Mesenchymal stem cell (in vitro differentiated cells and primary cell): ENCODE measurements at regions not wholly inside any gene's neighbourhood (a gene's known extent, or its start where the extent isn't known, plus 50 kb on each side); places are given as distances from the start of the nearest gene placed in this dataset.

ENCODE experiments used
- DNase-seq: peaks from one replicate; pipeline ENCODE4 v3.0.0-alpha.2; 2013
- H2AFZ ChIP-seq: one replicate; pipeline ENCODE4 v1.6.1; 2013; ENCODE audit warnings: low read depth, mild to moderate bottlenecking, control low read depth, inconsistent platforms, low read length, moderate library complexity
- H2AK5ac ChIP-seq: 2 replicates; pipeline ENCODE4 v1.6.1; 2013; ENCODE audit warnings: low read length, moderate library complexity, mild to moderate bottlenecking, inconsistent platforms; ENCODE audit not compliant: severe bottlenecking
- H2BK120ac ChIP-seq: one replicate; pipeline ENCODE4 v1.6.1; 2013; ENCODE audit warnings: low read depth, mild to moderate bottlenecking, inconsistent platforms, low read length, moderate library complexity
- H2BK12ac ChIP-seq, 2 experiments: one replicate each; pipeline ENCODE4 v1.6.1; 2013; ENCODE audit warnings: inconsistent platforms in 2 of 2, low read length in 2 of 2, mild to moderate bottlenecking in 2 of 2, moderate library complexity in 2 of 2, control low read depth in 1 of 2
- H2BK15ac ChIP-seq: one replicate; pipeline ENCODE4 v1.6.1; 2013; ENCODE audit warnings: mild to moderate bottlenecking, low read depth, inconsistent platforms; ENCODE audit not compliant: poor library complexity, severe bottlenecking
- H2BK5ac ChIP-seq: 2 replicates; pipeline ENCODE4 v1.6.1; 2013; ENCODE audit warnings: low read depth, mild to moderate bottlenecking, low read length, control low read depth, inconsistent platforms; ENCODE audit not compliant: poor library complexity, severe bottlenecking
- H3K14ac ChIP-seq, 2 experiments: one replicate each; pipeline ENCODE4 v1.6.1; 2013; ENCODE audit warnings: inconsistent platforms in 2 of 2, low read length in 2 of 2, control low read depth in 1 of 2, mild to moderate bottlenecking in 1 of 2, moderate library complexity in 1 of 2
- H3K18ac ChIP-seq, 2 experiments: one replicate each; pipeline ENCODE4 v1.6.1; 2013; ENCODE audit warnings: inconsistent platforms in 2 of 2, low read length in 2 of 2, control low read depth in 1 of 2, low read depth in 1 of 2, mild to moderate bottlenecking in 1 of 2
- H3K23ac ChIP-seq, 2 experiments: one replicate each; pipeline ENCODE4 v1.6.1; 2013; ENCODE audit warnings: inconsistent platforms in 2 of 2, low read length in 2 of 2, mild to moderate bottlenecking in 2 of 2, moderate library complexity in 2 of 2, control low read depth in 1 of 2
- H3K27ac ChIP-seq: 2 replicates; pipeline ENCODE4 v1.5.1; 2013; ENCODE audit warnings: mild to moderate bottlenecking, moderate library complexity, low read length, control low read depth, inconsistent platforms; ENCODE audit not compliant: poor library complexity, severe bottlenecking
- H3K27me3 ChIP-seq, 2 experiments: 2 replicates each; pipeline versions ENCODE4 v1.6.1 to v1.7.0; 2013; ENCODE audit warnings: low read length in 2 of 2, mild to moderate bottlenecking in 2 of 2, moderate library complexity in 2 of 2, control low read depth in 1 of 2, inconsistent platforms in 1 of 2; ENCODE audit not compliant: control insufficient read depth in 1 of 2, insufficient read depth in 1 of 2
- H3K36me3 ChIP-seq, 2 experiments: 2 replicates each; pipeline versions ENCODE4 v1.6.1 to v1.7.0; 2013; ENCODE audit warnings: low read length in 2 of 2, control low read depth in 1 of 2, inconsistent platforms in 1 of 2, low read depth in 1 of 2, mild to moderate bottlenecking in 1 of 2; ENCODE audit not compliant: insufficient read depth in 2 of 2, control insufficient read depth in 1 of 2
- H3K4ac ChIP-seq, 2 experiments: one replicate each; pipeline ENCODE4 v1.6.1; 2013; ENCODE audit warnings: inconsistent platforms in 2 of 2, low read length in 2 of 2, mild to moderate bottlenecking in 2 of 2, moderate library complexity in 2 of 2, control low read depth in 1 of 2, low read depth in 1 of 2
- H3K4me1 ChIP-seq: 2 replicates; pipeline ENCODE4 v1.6.1; 2013; ENCODE audit warnings: low read depth, low read length, control low read depth; ENCODE audit not compliant: control insufficient read depth, insufficient read depth
- H3K4me2 ChIP-seq: 2 replicates; pipeline ENCODE4 v1.6.1; 2013; ENCODE audit warnings: low read length, mild to moderate bottlenecking, inconsistent platforms; ENCODE audit not compliant: poor library complexity, severe bottlenecking
- H3K4me3 ChIP-seq, 2 experiments: 2 replicates each; pipeline versions ENCODE4 v1.5.1 to v1.7.0; 2013; ENCODE audit warnings: low read length in 2 of 2, mild to moderate bottlenecking in 2 of 2, control low read depth in 1 of 2, low read depth in 1 of 2; ENCODE audit not compliant: insufficient read depth in 1 of 2
- H3K79me1 ChIP-seq: replicated peaks from 2 replicates; pipeline ENCODE4 v1.6.1; 2013; ENCODE audit warnings: mild to moderate bottlenecking, control low read depth, low read length, inconsistent platforms; ENCODE audit not compliant: poor library complexity, severe bottlenecking
- H3K9ac ChIP-seq: 2 replicates; pipeline ENCODE4 v1.7.0; 2013; ENCODE audit warnings: mild to moderate bottlenecking, low read length, moderate library complexity
- H3K9me3 ChIP-seq: 2 replicates; pipeline ENCODE4 v1.7.0; 2013; ENCODE audit warnings: mild to moderate bottlenecking, low read length; ENCODE audit not compliant: control insufficient read depth
- H4K8ac ChIP-seq: one replicate; pipeline ENCODE4 v1.6.1; 2013; ENCODE audit warnings: inconsistent platforms, mild to moderate bottlenecking, low read length, moderate library complexity
- H4K91ac ChIP-seq: one replicate; pipeline ENCODE4 v1.6.1; 2013; ENCODE audit warnings: mild to moderate bottlenecking, low read length, inconsistent platforms
- WGBS: methylation state at CpG from one replicate; pipeline ENCODE4 v1.1.7; 2013; ENCODE audit warnings: mixed read lengths; 5-methylcytosine and 5-hydroxymethylcytosine counted together

DNA sequence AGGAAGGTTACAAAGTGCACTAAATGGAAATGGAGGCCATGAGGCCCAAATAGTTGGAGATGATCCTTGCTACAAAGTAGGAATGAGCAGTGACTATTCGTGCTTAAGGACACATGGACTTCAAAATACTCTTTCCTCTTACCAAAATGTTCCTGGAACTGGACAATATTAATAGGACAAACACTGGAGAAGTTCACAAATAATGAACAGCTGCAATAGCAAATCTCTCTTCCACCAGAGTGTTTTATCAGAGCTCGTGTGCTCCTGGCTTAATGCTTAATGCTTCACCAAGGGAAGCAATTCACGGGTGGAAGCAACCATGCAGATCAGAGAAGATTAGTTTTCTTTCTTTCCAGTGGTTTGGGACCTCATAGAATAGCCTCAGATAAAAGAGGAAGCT lies 435.4 kb downstream of the BCKDHB start:
- H3K4ac ChIP-seq, result no peak overlapping the region
- H3K27ac ChIP-seq, result peak overlapping the region; percentile 17
- no peak overlapping the region for H2BK5ac ChIP-seq
- no peak overlapping the region for H4K8ac ChIP-seq
- H3K9ac ChIP-seq, result no peak overlapping the region
- H3K79me1 ChIP-seq, result no peaks in the 10 kb centered on the region
- H2BK15ac ChIP-seq, result no peak overlapping the region
- H3K23ac ChIP-seq, result no peak overlapping the region
- no peak overlapping the region for H2AFZ ChIP-seq
- H3K18ac ChIP-seq, result peak overlapping the region in 1 of 2 experiments; percentile 30
- H4K91ac ChIP-seq, result no peak overlapping the region
- H2BK120ac ChIP-seq, result no peak overlapping the region
- WGBS, result 84% methylated on average over 3 of the region's 3 CpGs
- H3K36me3 ChIP-seq, result no peaks in the 10 kb centered on the region
- no peak overlapping the region for H3K4me3 ChIP-seq
- H3K4me1 ChIP-seq, result peaks cover 3% of the 10 kb centered on the region
- H3K9me3 ChIP-seq, result no peaks in the 10 kb centered on the region
- H3K27me3 ChIP-seq, result no peaks in the 10 kb centered on the region
- H3K14ac ChIP-seq, result no peak overlapping the region
- H2AK5ac ChIP-seq, result no peak overlapping the region
- DNase-seq, result no peak
- H2BK12ac ChIP-seq, result no peak overlapping the region
- no peak overlapping the region for H3K4me2 ChIP-seq

DNA sequence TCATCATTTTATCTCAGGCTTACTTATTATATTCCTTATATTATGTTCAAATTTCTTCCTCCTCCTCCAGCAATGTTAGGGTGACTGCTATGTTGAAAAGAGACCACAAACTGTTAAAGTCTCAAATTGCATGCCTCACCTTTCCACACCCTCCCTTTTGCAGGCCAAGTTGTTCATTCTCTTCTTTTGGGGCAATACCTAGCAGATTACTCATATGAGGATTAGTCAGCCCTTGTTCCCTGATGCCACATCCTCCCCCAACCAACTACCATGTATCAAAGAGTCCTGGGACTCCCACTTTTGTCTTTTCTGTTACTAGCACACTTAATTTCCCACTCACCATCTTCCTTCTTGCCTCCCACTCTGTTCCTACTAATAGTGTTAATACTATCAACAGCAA lies 434.7 kb downstream of the BCKDHB start:
- Histone ChIP-seq H3K9ac (no peak overlapping the region), H3K4me2 (no peak overlapping the region), H3K27ac (no peak overlapping the region), H3K36me3 (no peaks in the 10 kb centered on the region), H2BK120ac (no peak overlapping the region), H3K14ac (no peak overlapping the region), H3K4me3 (no peak overlapping the region), H2AFZ (no peak overlapping the region), H3K18ac (no peak overlapping the region), H2BK12ac (peak overlapping the region in 1 of 2 experiments; percentile 10), H3K4ac (no peak overlapping the region), H3K79me1 (no peaks in the 10 kb centered on the region), H4K91ac (no peak overlapping the region), H3K4me1 (peaks cover 3% of the 10 kb centered on the region), H3K23ac (no peak overlapping the region), H3K27me3 (no peaks in the 10 kb centered on the region), H2BK5ac (no peak overlapping the region), H2BK15ac (no peak overlapping the region), H2AK5ac (no peak overlapping the region), H4K8ac (no peak overlapping the region), H3K9me3 (no peaks in the 10 kb centered on the region)
- DNase-seq, result no peak

DNA sequence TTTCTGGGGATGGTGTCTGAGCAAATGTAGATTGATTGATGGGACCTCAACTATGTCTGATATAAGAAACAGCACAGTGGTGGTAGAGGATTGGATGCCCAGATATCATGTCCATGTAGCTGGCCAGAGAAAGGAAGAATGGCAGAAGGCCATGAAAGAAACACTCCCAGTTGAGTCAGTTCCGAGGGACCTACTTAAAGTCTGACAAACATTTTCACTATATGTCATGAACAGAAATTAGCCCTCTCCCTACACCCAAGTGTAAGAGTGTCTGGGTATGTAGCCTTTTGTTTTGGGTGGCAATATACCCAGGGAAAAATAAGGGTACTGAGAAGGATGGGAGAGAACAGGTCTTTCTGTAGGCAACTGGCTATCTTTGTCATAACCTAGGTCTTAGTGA lies 434.2 kb downstream of the BCKDHB start:
- no CpG with 5 or more reads among the region's 1 CpG for WGBS
- Histone ChIP-seq H2BK5ac (no peak overlapping the region), H2AK5ac (peak overlapping the region; percentile 53), H4K8ac (no peak overlapping the region), H3K27me3 (no peaks in the 10 kb centered on the region), H3K4me1 (peaks cover 3% of the 10 kb centered on the region), H3K9ac (no peak overlapping the region), H4K91ac (peak overlapping the region; percentile 6), H3K18ac (peak overlapping the region; percentile 11 to 61), H3K14ac (no peak overlapping the region), H3K4me3 (peak overlapping the region in 1 of 2 experiments; percentile 2), H3K9me3 (peaks cover 4% of the 10 kb centered on the region), H3K36me3 (no peaks in the 10 kb centered on the region), H2BK15ac (no peak overlapping the region), H3K27ac (no peak overlapping the region), H2BK12ac (peak overlapping the region; percentile 32 to 73), H3K23ac (no peak overlapping the region), H2BK120ac (no peak overlapping the region), H3K79me1 (no peaks in the 10 kb centered on the region), H3K4me2 (no peak overlapping the region), H3K4ac (peak overlapping the region in 1 of 2 experiments; percentile 35), H2AFZ (no peak overlapping the region)
- no peak for DNase-seq

DNA sequence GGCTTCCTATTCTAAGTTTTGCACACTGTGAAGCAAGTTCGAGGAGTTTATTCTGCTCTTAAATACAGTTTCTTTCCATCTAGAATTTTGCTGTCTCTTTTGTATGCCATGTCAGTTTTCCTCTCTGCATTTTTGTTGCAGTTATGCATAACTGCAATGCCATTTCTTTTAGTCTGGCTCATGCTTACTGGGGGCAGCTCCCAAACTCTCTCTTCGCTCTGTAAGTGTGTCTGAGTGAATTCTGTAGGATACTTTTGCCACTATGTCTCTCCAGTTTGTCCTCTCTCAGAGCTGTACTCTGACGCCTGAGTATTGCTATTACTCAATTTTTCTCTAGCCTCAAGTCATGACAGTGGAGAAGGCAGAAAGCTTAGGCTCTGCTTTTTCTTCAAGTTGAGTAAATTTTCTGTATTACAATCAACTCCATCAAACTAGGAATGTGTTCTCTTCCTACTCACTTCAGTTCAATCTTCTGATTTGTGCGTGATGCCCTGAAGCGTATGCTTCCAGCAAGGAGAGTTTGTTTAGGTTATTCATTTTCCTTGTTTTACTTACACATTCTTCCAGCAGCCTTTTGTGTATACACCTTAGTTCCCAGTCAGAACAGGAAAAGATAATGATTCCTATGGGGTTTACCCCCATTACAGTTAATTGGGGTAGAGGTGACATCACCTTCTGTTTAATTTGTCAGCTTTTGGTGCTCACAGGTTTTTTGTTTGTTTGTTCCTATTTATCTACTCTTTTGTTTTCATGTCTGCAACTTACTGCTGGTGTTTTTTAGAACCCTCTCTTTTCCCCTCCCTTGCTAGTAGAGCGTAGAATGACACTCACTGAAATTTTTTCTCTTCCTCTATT lies 430.9 kb downstream of the BCKDHB start:
- Histone ChIP-seq H2BK15ac (no peak overlapping the region), H3K4me3 (no peak overlapping the region), H3K27me3 (no peaks in the 10 kb centered on the region), H2AFZ (no peak overlapping the region), H3K23ac (no peak overlapping the region), H2BK120ac (no peak overlapping the region), H2AK5ac (no peak overlapping the region), H4K91ac (no peak overlapping the region), H3K9ac (no peak overlapping the region), H3K9me3 (peaks cover 11% of the 10 kb centered on the region), H3K18ac (peak overlapping the region; percentile 37 to 76), H4K8ac (no peak overlapping the region), H3K4ac (peak overlapping the region in 1 of 2 experiments; percentile 89), H2BK12ac (peak overlapping the region in 1 of 2 experiments; percentile 28), H3K79me1 (no peaks in the 10 kb centered on the region), H3K36me3 (no peaks in the 10 kb centered on the region), H3K27ac (no peak overlapping the region), H3K4me2 (no peak overlapping the region), H3K4me1 (no peaks in the 10 kb centered on the region), H3K14ac (no peak overlapping the region), H2BK5ac (no peak overlapping the region)
- DNase-seq, result peak; percentile 68
- WGBS, result 77% methylated on average over 3 of the region's 6 CpGs
